CD4-positive, alpha-beta memory T cell (primary cell): ENCODE measurements at regions not wholly inside any gene's neighbourhood (a gene's known extent, or its start where the extent isn't known, plus 50 kb on each side); places are given as distances from the start of the nearest gene placed in this dataset.
"Not testable (repeated sequence)": the region's sequence is repeated elsewhere in the genome, so short reads cannot be mapped to it uniquely, and the experiment has no call there.

Experiments used
- CTCF ChIA-PET: fragments of 350-600 bp; sonication (Branson Sonifier 250); formaldehyde crosslinking; loops from one replicate; lab custom pipeline; 2021; ENCODE audit warnings: inconsistent platforms; ENCODE audit not compliant: partially characterized antibody; lab: Charles Lee
- POLR2A ChIA-PET: fragments of 350-600 bp; sonication (Branson Sonifier 250); formaldehyde crosslinking; loops from one replicate; lab custom pipeline; 2021; ENCODE audit not compliant: partially characterized antibody; lab: Charles Lee
- DNase-seq, 5 donors: peaks; one replicate each; pipeline versions ENCODE4 v3.0.0 to v3.0.0-alpha.2; 2020 to 2022; ENCODE audit warnings: mixed read lengths in 1 of 5
- H3K27ac ChIP-seq: one replicate; pipeline ENCODE4 v1.7.0; 2013; ENCODE audit warnings: low read depth, low read length
- H3K27me3 ChIP-seq: 2 replicates; pipeline ENCODE4 v1.7.0; 2013; ENCODE audit warnings: mild to moderate bottlenecking, low read length, moderate library complexity; ENCODE audit not compliant: insufficient read depth
- H3K36me3 ChIP-seq: 2 replicates; pipeline ENCODE4 v1.7.0; 2013; ENCODE audit warnings: mild to moderate bottlenecking, low read length, moderate library complexity; ENCODE audit not compliant: insufficient read depth
- H3K4me1 ChIP-seq: 2 replicates; pipeline ENCODE4 v1.7.0; 2013; ENCODE audit warnings: mild to moderate bottlenecking, low read length, moderate library complexity; ENCODE audit not compliant: insufficient read depth
- H3K4me3 ChIP-seq, 2 donors: one replicate each; pipeline ENCODE4 v1.7.0; 2013; ENCODE audit warnings: low read length in 2 of 2, mild to moderate bottlenecking in 1 of 2
- H3K9me3 ChIP-seq, 2 donors: one replicate each; pipeline ENCODE4 v1.7.0; 2013; ENCODE audit warnings: low read length in 2 of 2, control low read depth in 1 of 2; ENCODE audit not compliant: control insufficient read depth in 1 of 2
- H3K27ac Mint-ChIP-seq, 7 donors: one replicate each; pipeline ENCODE4 v1.8.0; 2020 to 2021; ENCODE audit warnings: mixed read lengths in 7 of 7, mild to moderate bottlenecking in 6 of 7, inconsistent platforms in 3 of 7, moderate library complexity in 3 of 7
- H3K27me3 Mint-ChIP-seq, 2 donors: one replicate each; pipeline ENCODE4 v1.8.0; 2020 to 2021; ENCODE audit warnings: mixed read lengths in 2 of 2
- H3K36me3 Mint-ChIP-seq, 2 donors: one replicate each; pipeline ENCODE4 v1.8.0; 2020 to 2021; ENCODE audit warnings: mixed read lengths in 2 of 2, inconsistent platforms in 1 of 2, mild to moderate bottlenecking in 1 of 2
- H3K4me1 Mint-ChIP-seq, 4 donors: one replicate each; pipeline ENCODE4 v1.8.0; 2020 to 2021; ENCODE audit warnings: mixed read lengths in 4 of 4, mild to moderate bottlenecking in 1 of 4
- H3K4me3 Mint-ChIP-seq, 8 donors: one replicate each; pipeline ENCODE4 v1.8.0; 2020 to 2021; ENCODE audit warnings: mixed read lengths in 8 of 8, mild to moderate bottlenecking in 7 of 8, moderate library complexity in 6 of 8, inconsistent platforms in 3 of 8
- H3K9me3 Mint-ChIP-seq, 8 donors: one replicate each; pipeline ENCODE4 v1.8.0; 2020 to 2021; ENCODE audit warnings: mixed read lengths in 8 of 8, mild to moderate bottlenecking in 5 of 8, inconsistent platforms in 3 of 8, moderate library complexity in 1 of 8
- intact Hi-C: fragments of 100-400 bp; cut with micrococcal nuclease; formaldehyde crosslinking; loops from one replicate; pipeline ENCODE4 v1.15.1; 2023

GRCh38 chr7:98764946-98765345 is 104.9 kb downstream of the TMEM130 start:
- CTCF ChIA-PET, result interaction anchor here (1.0 kb wide), 1 partner anchor 19 kb away, joined by 3 read pairs; no protein-coding TSS in a partner anchor
- no peaks in the 10 kb centered on the region for H3K36me3 ChIP-seq
- no peaks in the 10 kb centered on the region for H3K27me3 ChIP-seq
- no peak for DNase-seq
- intact Hi-C loops, result no loop called here
- H3K4me1 ChIP-seq, result no peaks in the 10 kb centered on the region
- no peaks in the 10 kb centered on the region for H3K9me3 ChIP-seq
- Mint-ChIP-seq H3K27ac (no peak overlapping the region), H3K4me3 (no peak overlapping the region), H3K36me3 (no peaks in the 10 kb centered on the region), H3K4me1 (no peaks in the 10 kb centered on the region), H3K9me3 (no peaks in the 10 kb centered on the region), H3K27me3 (peaks cover 7 to 10% of the 10 kb centered on the region in 2 donors)
- no peak overlapping the region for H3K4me3 ChIP-seq
- POLR2A ChIA-PET, result no interaction called here
- no peak overlapping the region for H3K27ac ChIP-seq

DNA sequence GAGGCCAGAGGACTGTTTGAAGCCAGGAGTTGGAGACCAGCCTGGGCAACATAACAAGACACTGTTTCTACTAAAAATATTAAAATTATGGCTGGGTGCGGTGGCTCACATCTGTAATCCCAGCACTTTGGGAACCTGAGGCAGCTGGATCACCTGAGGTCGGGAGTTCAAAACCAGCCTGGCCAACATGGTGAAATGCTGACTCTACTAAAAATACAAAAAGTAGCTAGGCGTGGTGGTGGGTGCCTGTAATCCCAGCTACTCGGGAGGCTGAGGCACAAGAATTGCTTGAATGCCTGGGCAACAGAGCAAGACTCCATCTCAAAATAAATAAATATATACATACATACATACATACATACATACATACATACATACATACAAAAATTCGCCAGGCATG is 99.7 kb downstream of the TMEM130 start:
- H3K27ac ChIP-seq, H3K36me3 Mint-ChIP-seq, H3K9me3 Mint-ChIP-seq, H3K4me3 ChIP-seq, intact Hi-C loops, CTCF ChIA-PET, H3K36me3 ChIP-seq, H3K4me1 ChIP-seq, DNase-seq, H3K27ac Mint-ChIP-seq, H3K4me1 Mint-ChIP-seq, H3K27me3 ChIP-seq, H3K9me3 ChIP-seq, H3K4me3 Mint-ChIP-seq, POLR2A ChIA-PET: not testable (repeated sequence)
- peaks cover 4 to 17% of the 10 kb centered on the region in 2 donors for H3K27me3 Mint-ChIP-seq

DNA sequence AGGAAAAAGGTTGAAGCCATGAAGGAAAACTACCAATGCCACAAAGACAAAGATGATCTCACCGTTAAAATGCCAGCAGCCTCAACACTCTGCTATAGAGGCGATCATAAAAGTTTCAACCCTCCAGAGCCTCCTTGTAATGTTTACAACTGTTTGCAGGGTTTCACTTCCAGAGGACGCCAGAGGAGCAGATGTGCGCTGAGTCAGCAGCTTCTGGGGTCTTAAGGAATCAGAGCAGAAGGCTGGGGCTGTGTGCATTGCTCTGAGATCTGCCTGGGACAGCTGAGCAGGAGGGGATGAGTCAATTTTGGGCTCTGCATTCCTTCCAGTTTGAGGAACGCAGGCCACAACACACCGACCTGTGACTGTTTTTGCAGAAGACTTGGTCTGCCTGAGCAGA is 98.3 kb downstream of the TMEM130 start:
- POLR2A ChIA-PET, result no interaction called here

GRCh38 chr7:98771941-98772603 is 97.7 kb downstream of the TMEM130 start:
- ChIA-PET POLR2A (no interaction called here), CTCF (no interaction called here)
- Mint-ChIP-seq H3K4me3 (no peak overlapping the region), H3K4me1 (peaks cover 0 to 5% (median 2%) of the 10 kb centered on the region in 4 donors), H3K36me3 (no peaks in the 10 kb centered on the region), H3K9me3 (no peaks in the 10 kb centered on the region), H3K27ac (no peak overlapping the region), H3K27me3 (peaks cover 8 to 17% of the 10 kb centered on the region in 2 donors)
- Histone ChIP-seq H3K27me3 (no peaks in the 10 kb centered on the region), H3K4me1 (no peaks in the 10 kb centered on the region), H3K9me3 (no peaks in the 10 kb centered on the region), H3K27ac (no peak overlapping the region), H3K36me3 (no peaks in the 10 kb centered on the region), H3K4me3 (no peak overlapping the region)
- intact Hi-C loops, result no loop called here
- DNase-seq, result no peak

More for the DNA sequence above, 98.3 kb downstream of the TMEM130 start:
- H3K27ac Mint-ChIP-seq, result no peak overlapping the region
- H3K4me1 Mint-ChIP-seq, result peaks cover 0 to 5% (median 2%) of the 10 kb centered on the region in 4 donors
- Histone ChIP-seq H3K36me3 (no peaks in the 10 kb centered on the region), H3K9me3 (no peaks in the 10 kb centered on the region), H3K4me3 (no peak overlapping the region), H3K27ac (no peak overlapping the region), H3K4me1 (no peaks in the 10 kb centered on the region), H3K27me3 (no peaks in the 10 kb centered on the region)
- no peaks in the 10 kb centered on the region for H3K36me3 Mint-ChIP-seq
- intact Hi-C loops, result no loop called here
- CTCF ChIA-PET, result no interaction called here
- H3K9me3 Mint-ChIP-seq, result no peaks in the 10 kb centered on the region
- no peak for DNase-seq
- no peak overlapping the region for H3K4me3 Mint-ChIP-seq
- peaks cover 6 to 17% of the 10 kb centered on the region in 2 donors for H3K27me3 Mint-ChIP-seq

GRCh38 chr7:98774884-98775283 is 94.9 kb downstream of the TMEM130 start:
- ChIA-PET POLR2A (no interaction called here), CTCF (interaction anchor here (0.6 kb wide), 1 partner anchor 665 kb away, joined by 3 read pairs; no protein-coding TSS in a partner anchor)
- DNase-seq, result no peak
- peaks cover 7 to 21% of the 10 kb centered on the region in 2 donors for H3K27me3 Mint-ChIP-seq
- H3K4me1 Mint-ChIP-seq, result peaks cover 0 to 5% (median 2%) of the 10 kb centered on the region in 4 donors
- H3K36me3 Mint-ChIP-seq, result no peaks in the 10 kb centered on the region
- H3K4me3 Mint-ChIP-seq, result no peak overlapping the region
- H3K9me3 ChIP-seq, result no peaks in the 10 kb centered on the region
- H3K36me3 ChIP-seq, result no peaks in the 10 kb centered on the region
- no peak overlapping the region for H3K27ac Mint-ChIP-seq
- no peaks in the 10 kb centered on the region for H3K27me3 ChIP-seq
- peaks cover 0 to 2% (median 0%) of the 10 kb centered on the region in 8 donors for H3K9me3 Mint-ChIP-seq
- no peak overlapping the region for H3K4me3 ChIP-seq
- intact Hi-C loops, result no loop called here
- H3K4me1 ChIP-seq, result no peaks in the 10 kb centered on the region
- H3K27ac ChIP-seq, result no peak overlapping the region

GRCh38 chr7:98777051-98777450 is 92.8 kb downstream of the TMEM130 start:
- Mint-ChIP-seq H3K4me3 (no peak overlapping the region), H3K9me3 (peaks cover 0 to 2% (median 0%) of the 10 kb centered on the region in 8 donors), H3K4me1 (peaks cover 0 to 2% (median under 1%) of the 10 kb centered on the region in 4 donors), H3K27ac (no peak overlapping the region), H3K27me3 (peaks cover 4 to 17% of the 10 kb centered on the region in 2 donors), H3K36me3 (no peaks in the 10 kb centered on the region)
- Histone ChIP-seq H3K27ac (no peak overlapping the region), H3K4me1 (no peaks in the 10 kb centered on the region), H3K36me3 (no peaks in the 10 kb centered on the region), H3K9me3 (no peaks in the 10 kb centered on the region), H3K4me3 (no peak overlapping the region), H3K27me3 (no peaks in the 10 kb centered on the region)
- ChIA-PET CTCF (interaction anchor here (0.7 to 1.5 kb wide), 3 partner anchors 14 to 32 kb away, joined by 3 to 4 read pairs (median 4); no protein-coding TSS in a partner anchor), POLR2A (no interaction called here)
- no peak for DNase-seq
- intact Hi-C loops, result no loop called here

GRCh38 chr7:98778421-98778820 is 91.4 kb downstream of the TMEM130 start:
- Histone ChIP-seq H3K27me3 (no peaks in the 10 kb centered on the region), H3K4me3 (no peak overlapping the region), H3K36me3 (no peaks in the 10 kb centered on the region), H3K4me1 (no peaks in the 10 kb centered on the region), H3K27ac (no peak overlapping the region), H3K9me3 (no peaks in the 10 kb centered on the region)
- no peaks in the 10 kb centered on the region for H3K4me1 Mint-ChIP-seq
- CTCF ChIA-PET, result interaction anchor here (1.5 kb wide), 1 partner anchor 33 kb away, joined by 4 read pairs; no protein-coding TSS in a partner anchor
- DNase-seq, result no peak
- peak overlapping the region in 1 of 7 donors; percentile 46 for H3K27ac Mint-ChIP-seq
- POLR2A ChIA-PET, result no interaction called here
- peaks cover 6 to 11% of the 10 kb centered on the region in 2 donors for H3K27me3 Mint-ChIP-seq
- no peaks in the 10 kb centered on the region for H3K36me3 Mint-ChIP-seq
- no peak overlapping the region for H3K4me3 Mint-ChIP-seq
- peaks cover 0 to 2% (median 0%) of the 10 kb centered on the region in 8 donors for H3K9me3 Mint-ChIP-seq
- intact Hi-C loops, result no loop called here
